ENCODE measurements at regions not wholly inside any gene's neighbourhood (a gene's known extent, or its start where the extent isn't known, plus 50 kb on each side); places are given as distances from the start of the nearest gene placed in this dataset.

DNA sequence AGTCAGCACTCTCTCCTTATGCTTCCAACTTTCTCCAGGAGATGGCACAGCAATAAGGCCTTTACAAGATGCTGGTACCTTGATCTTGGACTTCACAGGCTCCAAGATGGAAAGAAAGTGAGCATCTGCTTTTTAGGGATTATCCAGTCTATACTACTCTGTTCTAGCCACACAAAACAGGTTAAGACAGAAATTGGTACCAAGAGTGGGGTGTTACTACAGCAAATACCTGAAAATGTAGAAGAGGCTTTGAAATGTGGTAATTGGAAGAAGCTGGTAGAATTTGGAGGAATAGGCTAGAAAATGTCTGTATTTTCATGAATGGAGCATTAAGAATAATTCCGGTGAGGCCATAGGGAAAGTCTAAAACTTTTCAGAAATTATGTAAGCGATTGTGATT, 484.8 kb upstream of the GRIA1 start:
- TF ChIP-seq, protein P1, sequence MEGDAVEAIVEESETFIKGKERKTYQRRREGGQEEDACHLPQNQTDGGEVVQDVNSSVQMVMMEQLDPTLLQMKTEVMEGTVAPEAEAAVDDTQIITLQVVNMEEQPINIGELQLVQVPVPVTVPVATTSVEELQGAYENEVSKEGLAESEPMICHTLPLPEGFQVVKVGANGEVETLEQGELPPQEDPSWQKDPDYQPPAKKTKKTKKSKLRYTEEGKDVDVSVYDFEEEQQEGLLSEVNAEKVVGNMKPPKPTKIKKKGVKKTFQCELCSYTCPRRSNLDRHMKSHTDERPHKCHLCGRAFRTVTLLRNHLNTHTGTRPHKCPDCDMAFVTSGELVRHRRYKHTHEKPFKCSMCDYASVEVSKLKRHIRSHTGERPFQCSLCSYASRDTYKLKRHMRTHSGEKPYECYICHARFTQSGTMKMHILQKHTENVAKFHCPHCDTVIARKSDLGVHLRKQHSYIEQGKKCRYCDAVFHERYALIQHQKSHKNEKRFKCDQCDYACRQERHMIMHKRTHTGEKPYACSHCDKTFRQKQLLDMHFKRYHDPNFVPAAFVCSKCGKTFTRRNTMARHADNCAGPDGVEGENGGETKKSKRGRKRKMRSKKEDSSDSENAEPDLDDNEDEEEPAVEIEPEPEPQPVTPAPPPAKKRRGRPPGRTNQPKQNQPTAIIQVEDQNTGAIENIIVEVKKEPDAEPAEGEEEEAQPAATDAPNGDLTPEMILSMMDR (IDR thresholded peaks at IDR 0.05), result no peak
- no peak for TF ChIP-seq POLR2A (IDR thresholded peaks at IDR 0.05)

Measured in Peyer's patch (tissue), 4 donors.